Epithelial cell of esophagus (primary cell): ENCODE measurements at regions not wholly inside any gene's neighbourhood (a gene's known extent, or its start where the extent isn't known, plus 50 kb on each side); places are given as distances from the start of the nearest gene placed in this dataset.

Source experiments
- DNase-seq: peaks from one replicate; pipeline ENCODE4 v3.0.0; 2010; ENCODE audit warnings: low read depth
- H3K4me3 ChIP-seq: 2 replicates; pipeline ENCODE4 v1.5.1; 2011; ENCODE audit warnings: mild to moderate bottlenecking, low read length, control low read depth
- TF ChIP-seq, protein P1 (sequence below): IDR thresholded peaks from 2 replicates; pipeline ENCODE4 v1.5.1; 2011; ENCODE audit warnings: low read depth, mild to moderate bottlenecking, low read length, control low read depth, inconsistent platforms; ENCODE audit not compliant: insufficient read depth; ENCODE audit errors: missing control alignments

DNA sequence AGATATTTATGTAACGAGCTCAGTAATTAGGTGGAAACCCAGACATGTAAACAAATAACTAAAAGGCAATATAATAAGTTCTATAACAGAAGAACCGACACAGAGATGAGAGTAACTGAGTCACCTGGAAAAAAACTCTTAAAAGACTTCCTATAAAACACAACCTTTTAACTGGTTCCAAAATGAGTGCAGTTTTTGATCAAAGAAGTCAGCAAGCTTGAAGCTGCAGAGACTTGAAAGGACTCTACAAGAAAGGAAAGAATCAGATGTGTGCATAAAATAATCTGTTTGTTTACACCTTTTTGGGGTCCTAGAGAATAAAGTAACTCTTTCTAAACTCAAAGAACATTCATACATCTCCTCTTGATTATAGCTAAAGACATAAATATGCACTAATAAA, 560.4 kb upstream of the CCDC54 start:
- TF ChIP-seq, protein P1, sequence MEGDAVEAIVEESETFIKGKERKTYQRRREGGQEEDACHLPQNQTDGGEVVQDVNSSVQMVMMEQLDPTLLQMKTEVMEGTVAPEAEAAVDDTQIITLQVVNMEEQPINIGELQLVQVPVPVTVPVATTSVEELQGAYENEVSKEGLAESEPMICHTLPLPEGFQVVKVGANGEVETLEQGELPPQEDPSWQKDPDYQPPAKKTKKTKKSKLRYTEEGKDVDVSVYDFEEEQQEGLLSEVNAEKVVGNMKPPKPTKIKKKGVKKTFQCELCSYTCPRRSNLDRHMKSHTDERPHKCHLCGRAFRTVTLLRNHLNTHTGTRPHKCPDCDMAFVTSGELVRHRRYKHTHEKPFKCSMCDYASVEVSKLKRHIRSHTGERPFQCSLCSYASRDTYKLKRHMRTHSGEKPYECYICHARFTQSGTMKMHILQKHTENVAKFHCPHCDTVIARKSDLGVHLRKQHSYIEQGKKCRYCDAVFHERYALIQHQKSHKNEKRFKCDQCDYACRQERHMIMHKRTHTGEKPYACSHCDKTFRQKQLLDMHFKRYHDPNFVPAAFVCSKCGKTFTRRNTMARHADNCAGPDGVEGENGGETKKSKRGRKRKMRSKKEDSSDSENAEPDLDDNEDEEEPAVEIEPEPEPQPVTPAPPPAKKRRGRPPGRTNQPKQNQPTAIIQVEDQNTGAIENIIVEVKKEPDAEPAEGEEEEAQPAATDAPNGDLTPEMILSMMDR, result no peak
- no peak for DNase-seq
- H3K4me3 ChIP-seq, result no peak overlapping the region

- no peak overlapping the region for H3K4me3 ChIP-seq
- TF ChIP-seq, protein P1, result no peak
Observed at GRCh38 chr3:106817706-106818105, 559.5 kb upstream of the CCDC54 start.

GRCh38 chr3:106819440-106819839, 557.8 kb upstream of the CCDC54 start:
- TF ChIP-seq, protein P1, result no peak
- no peak for DNase-seq

More at GRCh38 chr3:106817706-106818105, 559.5 kb upstream of the CCDC54 start:
- DNase-seq, result no peak

DNA sequence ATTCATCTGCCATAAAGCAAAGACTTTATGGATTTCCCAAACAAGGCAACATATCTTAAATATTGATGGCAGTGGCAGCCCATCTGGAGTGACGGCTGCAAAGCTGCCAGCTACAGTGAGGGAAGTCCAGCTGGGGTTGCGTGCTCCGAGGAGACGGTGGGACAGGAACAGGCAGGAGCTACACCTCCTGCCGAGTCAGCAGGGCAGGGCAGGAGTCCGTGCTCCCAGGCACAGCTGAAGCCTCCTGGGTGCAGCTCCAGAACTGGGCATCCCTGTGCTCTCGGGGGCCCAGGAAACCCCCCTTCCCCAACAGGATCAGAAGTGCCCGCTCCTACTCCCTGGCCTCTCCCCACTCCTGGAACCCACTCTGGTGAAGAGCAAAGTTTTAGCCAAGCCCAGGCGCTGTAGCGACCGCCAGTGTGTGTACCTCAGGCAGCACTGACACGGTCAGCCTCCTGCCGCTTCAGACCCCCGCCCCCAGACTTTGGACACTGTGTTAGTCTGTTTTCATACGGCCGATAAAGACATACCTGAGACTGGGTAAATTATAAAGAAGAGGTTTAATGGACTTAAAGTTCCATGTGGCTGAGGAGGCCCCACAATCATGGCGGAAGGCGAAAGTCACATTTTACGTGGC, 556.4 kb upstream of the CCDC54 start:
- TF ChIP-seq, protein P1, result no peak
- no peak for DNase-seq
- no peak overlapping the region for H3K4me3 ChIP-seq

More at GRCh38 chr3:106819440-106819839, 557.8 kb upstream of the CCDC54 start:
- H3K4me3 ChIP-seq, result no peak overlapping the region

DNA sequence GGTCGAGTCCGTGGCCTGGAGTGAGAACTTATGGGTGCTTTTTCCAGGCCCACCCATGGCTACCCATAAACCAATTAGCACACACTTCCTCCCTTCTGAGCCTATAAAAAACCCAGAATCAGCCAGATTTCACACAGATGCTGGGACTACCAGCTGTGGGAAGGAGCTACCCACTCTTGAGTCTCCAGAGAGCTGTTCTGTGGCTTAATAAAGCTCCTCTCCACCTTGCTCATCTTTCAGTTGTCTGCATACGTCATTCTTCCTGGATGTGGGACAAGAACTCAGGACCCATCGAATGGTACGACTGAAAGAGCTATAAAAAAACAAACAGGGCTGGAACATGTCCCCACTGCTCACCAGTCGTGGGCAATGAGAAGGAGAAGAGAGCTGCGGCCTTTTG, 555.4 kb upstream of the CCDC54 start:
- H3K4me3 ChIP-seq, result no peak overlapping the region
- DNase-seq, result no peak
- TF ChIP-seq, protein P1, result no peak

DNA sequence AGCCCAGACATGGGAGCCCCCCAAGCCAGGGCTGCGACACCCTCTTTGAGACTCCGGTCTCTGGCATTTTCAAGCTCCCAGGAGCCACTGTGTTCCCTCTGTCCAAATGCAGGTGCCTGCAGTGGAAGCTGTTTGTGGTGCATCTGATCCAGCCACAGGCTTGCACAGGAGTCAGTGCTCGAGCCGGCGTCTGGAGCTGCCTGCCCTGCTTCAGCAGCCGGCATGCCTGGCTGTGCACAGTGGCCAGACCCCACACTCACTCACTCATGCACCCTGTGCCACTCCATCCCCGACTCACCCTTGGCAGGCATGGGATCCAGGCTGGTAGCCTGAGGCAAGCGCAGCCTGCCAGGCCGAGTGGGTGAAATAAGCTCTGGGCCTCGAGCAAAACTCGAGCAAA, 555.0 kb upstream of the CCDC54 start:
- TF ChIP-seq, protein P1, result no peak

DNA sequence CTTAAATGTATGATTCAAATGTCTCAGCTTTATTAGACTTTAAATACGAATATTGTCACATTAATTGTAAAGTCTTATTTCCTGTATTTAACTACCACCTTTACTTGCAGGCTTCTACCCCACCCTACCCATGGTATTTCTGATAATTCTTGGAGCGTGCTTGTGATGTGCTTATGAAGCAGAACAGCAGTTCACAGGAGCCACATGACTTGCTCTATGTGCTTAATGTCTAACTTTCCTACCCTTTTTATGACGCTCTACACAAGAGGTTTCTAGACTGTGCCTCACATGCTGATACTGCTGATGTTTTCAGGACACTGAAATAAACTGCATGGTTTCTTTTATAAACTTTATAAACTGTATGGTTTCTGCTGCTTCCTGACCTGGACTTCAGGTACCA, 553.5 kb upstream of the CCDC54 start:
- TF ChIP-seq, protein P1, result no peak
- no peak overlapping the region for H3K4me3 ChIP-seq
- DNase-seq, result no peak

More for the DNA sequence above, 555.0 kb upstream of the CCDC54 start:
- DNase-seq, result no peak
- H3K4me3 ChIP-seq, result no peak overlapping the region
